ENCODE measurements at regions not wholly inside any gene's neighbourhood (a gene's known extent, or its start where the extent isn't known, plus 50 kb on each side); places are given as distances from the start of the nearest gene placed in this dataset.
A peak's percentile ranks its signal among the peaks of the same experiment; 100 is the strongest.

GRCh38 chr5:125575891-125576505, 829.6 kb upstream of the ZNF608 start:
- no peaks in the 10 kb centered on the region for H3K4me1 ChIP-seq
- DNase-seq = peak in 1 of 2 donors; percentile 23
- no peak overlapping the region for H3K27ac ChIP-seq
- no peaks in the 10 kb centered on the region for H3K9me3 ChIP-seq
- no peaks in the 10 kb centered on the region for H3K27me3 ChIP-seq
- H3K36me3 ChIP-seq = no peaks in the 10 kb centered on the region
- intact Hi-C loops (cut with DNase I; ENCODE audit: low total_unique reads) = no loop called here
- no peak for TF ChIP-seq POLR2A (IDR thresholded peaks at IDR 0.05)
- no peak for TF ChIP-seq CTCF (IDR thresholded peaks at IDR 0.05)
- no peak overlapping the region for H3K4me3 ChIP-seq

GRCh38 chr5:125576822-125577221, 830.4 kb upstream of the ZNF608 start:
- Histone ChIP-seq H3K4me3 (no peak overlapping the region), H3K9me3 (no peaks in the 10 kb centered on the region), H3K4me1 (no peaks in the 10 kb centered on the region), H3K27me3 (no peaks in the 10 kb centered on the region), H3K36me3 (no peaks in the 10 kb centered on the region), H3K27ac (no peak overlapping the region)
- no peak for DNase-seq
- no peak for TF ChIP-seq CTCF (IDR thresholded peaks at IDR 0.05)
- no peak for TF ChIP-seq POLR2A (IDR thresholded peaks at IDR 0.05)
- intact Hi-C loops (cut with DNase I; ENCODE audit: low total_unique reads) = no loop called here

GRCh38 chr5:125578551-125578950, 832.1 kb upstream of the ZNF608 start:
- intact Hi-C loops (cut with DNase I; ENCODE audit: low total_unique reads) = no loop called here
- DNase-seq = no peak
- H3K36me3 ChIP-seq = no peaks in the 10 kb centered on the region
- no peaks in the 10 kb centered on the region for H3K27me3 ChIP-seq
- H3K27ac ChIP-seq = no peak overlapping the region
- no peaks in the 10 kb centered on the region for H3K9me3 ChIP-seq
- no peaks in the 10 kb centered on the region for H3K4me1 ChIP-seq
- H3K4me3 ChIP-seq = no peak overlapping the region
- TF ChIP-seq CTCF (IDR thresholded peaks at IDR 0.05) = no peak
- TF ChIP-seq POLR2A (IDR thresholded peaks at IDR 0.05) = no peak

- H3K36me3 ChIP-seq = no peaks in the 10 kb centered on the region
- TF ChIP-seq POLR2A (IDR thresholded peaks at IDR 0.05) (no peak), CTCF (IDR thresholded peaks at IDR 0.05) (no peak)
- intact Hi-C loops (cut with DNase I; ENCODE audit: low total_unique reads) = no loop called here
- no peak overlapping the region for H3K27ac ChIP-seq
- no peaks in the 10 kb centered on the region for H3K27me3 ChIP-seq
- H3K4me1 ChIP-seq = no peaks in the 10 kb centered on the region
- no peak overlapping the region for H3K4me3 ChIP-seq
- no peak for DNase-seq
- H3K9me3 ChIP-seq = no peaks in the 10 kb centered on the region
Measured at GRCh38 chr5:125579182-125579581, 832.7 kb upstream of the ZNF608 start.

GRCh38 chr5:125581311-125581710, 834.9 kb upstream of the ZNF608 start:
- H3K4me1 ChIP-seq = no peaks in the 10 kb centered on the region
- no peaks in the 10 kb centered on the region for H3K36me3 ChIP-seq
- H3K9me3 ChIP-seq = no peaks in the 10 kb centered on the region
- no peak overlapping the region for H3K4me3 ChIP-seq
- no peaks in the 10 kb centered on the region for H3K27me3 ChIP-seq
- intact Hi-C loops (cut with DNase I; ENCODE audit: low total_unique reads) = no loop called here
- H3K27ac ChIP-seq = no peak overlapping the region
- no peak for TF ChIP-seq CTCF (IDR thresholded peaks at IDR 0.05)
- no peak for TF ChIP-seq POLR2A (IDR thresholded peaks at IDR 0.05)
- no peak for DNase-seq
